Mesenteric fat pad (tissue), 1 donor: ENCODE measurements at regions not wholly inside any gene's neighbourhood (a gene's known extent, or its start where the extent isn't known, plus 50 kb on each side); places are given as distances from the start of the nearest gene placed in this dataset.
A peak's percentile ranks its signal among the peaks of the same experiment; 100 is the strongest.
"Not testable (repeated sequence)": the region's sequence is repeated elsewhere in the genome, so short reads cannot be mapped to it uniquely, and the experiment has no call there.

Source experiments
- DNase-seq: peaks from one replicate; pipeline ENCODE4 v3.0.0-alpha.2; 2020; ENCODE audit warnings: low spot score
- donor health status: DM: yes; HTN: yes; CAD: no.

DNA sequence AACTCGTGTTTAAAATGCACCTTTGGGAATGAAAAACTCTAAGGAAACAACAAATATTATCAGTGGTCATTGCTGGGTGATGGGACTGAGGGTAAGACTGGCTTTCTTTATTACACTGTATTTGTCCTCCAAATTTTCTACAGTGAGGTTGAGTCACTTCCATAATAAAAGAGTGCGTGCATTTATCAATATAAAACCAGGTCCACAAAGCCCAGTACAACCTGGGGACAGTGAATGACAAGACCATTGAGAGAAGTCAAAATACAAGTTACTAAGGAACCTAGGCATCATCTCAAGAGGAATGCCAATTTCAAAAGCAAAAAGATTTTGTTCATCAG, 76.4 kb downstream of the MAGED4 start:
- no peak for DNase-seq

DNA sequence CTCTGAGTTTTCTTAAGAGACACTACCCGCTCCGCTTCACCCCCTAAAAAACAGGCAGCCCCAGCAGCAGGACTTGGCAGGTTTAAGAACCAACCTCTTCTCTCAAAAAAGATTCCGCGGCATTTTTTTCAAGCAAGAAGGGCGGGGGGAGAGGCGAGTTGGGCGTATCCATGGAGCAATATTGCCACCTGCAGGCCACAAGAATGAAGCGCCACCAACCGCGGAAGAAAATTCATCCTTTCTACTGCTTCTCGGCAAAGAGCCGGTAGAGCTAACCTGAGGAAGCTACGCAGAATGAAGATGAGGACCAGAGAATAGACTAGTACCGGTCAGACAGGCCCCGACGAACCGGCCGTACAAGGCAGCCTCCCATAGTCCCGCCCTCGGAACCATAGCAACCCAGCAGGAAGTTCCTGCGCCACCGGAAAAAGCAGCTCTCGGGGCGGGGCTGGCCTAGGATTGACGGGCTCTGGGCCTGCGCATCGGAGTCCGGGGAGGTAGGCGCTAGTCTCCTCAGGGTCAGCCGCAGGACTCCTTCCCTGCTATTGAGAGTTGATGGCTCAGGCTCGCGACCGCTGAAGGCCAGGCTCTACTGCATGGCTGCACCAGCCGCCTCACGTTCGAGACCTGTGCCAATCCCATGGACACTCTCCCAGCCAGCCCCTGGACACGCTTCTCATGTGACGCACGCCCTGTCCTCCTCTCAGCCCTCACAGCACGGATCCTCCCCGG, 76.9 kb downstream of the MAGED4 start:
- DNase-seq = peak; percentile 96

DNA sequence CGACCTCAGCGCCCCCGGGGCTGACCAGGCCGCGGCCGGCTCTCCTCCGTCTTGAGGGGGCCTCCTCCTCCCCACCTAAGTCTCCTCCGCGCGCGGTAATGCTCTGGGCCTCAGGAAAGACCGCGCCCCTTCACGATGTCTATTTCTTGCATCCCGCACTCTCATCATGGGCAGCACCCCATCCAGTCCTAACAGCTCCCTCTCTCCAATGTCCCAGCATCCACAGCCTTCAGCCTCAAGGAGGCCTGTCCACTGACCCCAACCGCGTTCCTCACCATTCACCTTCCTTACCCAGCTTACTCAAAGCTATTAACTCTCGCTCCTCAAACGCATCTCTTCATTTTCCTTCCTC, 77.5 kb downstream of the MAGED4 start:
- DNase-seq = no peak

DNA sequence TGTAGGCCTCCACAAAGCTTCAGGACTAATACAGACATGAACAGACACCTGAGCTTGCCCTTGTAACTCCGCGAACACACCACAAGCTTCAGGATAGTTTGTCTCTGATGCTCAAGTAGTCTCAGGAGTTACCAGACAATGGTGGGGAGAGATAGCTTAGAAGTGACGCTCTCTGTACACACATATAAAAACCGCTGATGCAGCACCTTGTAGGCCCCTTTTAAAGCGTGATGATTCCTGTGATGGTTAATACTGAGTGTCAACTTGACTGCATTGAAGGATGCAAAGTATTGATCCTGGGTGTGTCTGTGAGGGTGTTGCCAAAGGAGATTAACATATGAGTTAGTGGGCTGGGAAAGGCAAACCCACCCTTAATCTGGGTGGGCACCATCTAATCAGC, 78.7 kb downstream of the MAGED4 start:
- no peak for DNase-seq

DNA sequence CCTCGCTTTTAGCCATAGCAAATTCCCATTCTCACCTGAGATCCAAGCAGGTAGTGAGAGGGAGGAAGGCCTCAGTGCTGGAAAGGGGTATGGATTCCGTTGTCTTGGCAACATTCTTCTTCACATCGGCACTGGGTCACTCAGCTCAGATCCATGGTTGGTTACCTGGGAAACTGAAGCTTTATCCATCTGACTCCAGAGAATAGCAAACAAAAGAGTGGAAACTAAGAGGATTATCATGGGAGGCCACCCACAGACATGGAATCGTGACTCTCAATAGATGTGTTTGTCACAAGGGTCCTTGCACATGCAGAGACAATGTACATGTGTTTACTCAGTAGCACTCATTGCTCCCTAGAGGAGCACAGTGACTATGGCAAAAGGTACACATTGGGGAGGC, 81.0 kb downstream of the MAGED4 start:
- DNase-seq = no peak

DNA sequence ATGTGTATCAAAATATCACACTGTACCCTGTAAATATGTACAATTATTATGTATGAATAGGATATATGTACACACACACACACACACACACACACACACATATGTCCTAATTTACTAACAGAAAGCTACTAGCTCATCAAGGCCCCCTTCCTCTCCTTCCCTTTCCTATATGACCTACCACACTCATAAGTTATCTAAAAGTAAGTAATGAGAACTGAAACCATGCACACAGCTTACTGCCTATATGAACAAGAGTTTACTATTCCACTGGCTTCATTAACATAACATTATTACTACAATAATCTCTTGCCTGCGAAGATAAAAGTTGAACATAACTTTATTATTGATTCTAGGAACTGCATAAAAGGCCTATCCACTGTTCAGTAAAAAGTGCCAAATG, 83.8 kb downstream of the MAGED4 start:
- not testable (repeated sequence) for DNase-seq

DNA sequence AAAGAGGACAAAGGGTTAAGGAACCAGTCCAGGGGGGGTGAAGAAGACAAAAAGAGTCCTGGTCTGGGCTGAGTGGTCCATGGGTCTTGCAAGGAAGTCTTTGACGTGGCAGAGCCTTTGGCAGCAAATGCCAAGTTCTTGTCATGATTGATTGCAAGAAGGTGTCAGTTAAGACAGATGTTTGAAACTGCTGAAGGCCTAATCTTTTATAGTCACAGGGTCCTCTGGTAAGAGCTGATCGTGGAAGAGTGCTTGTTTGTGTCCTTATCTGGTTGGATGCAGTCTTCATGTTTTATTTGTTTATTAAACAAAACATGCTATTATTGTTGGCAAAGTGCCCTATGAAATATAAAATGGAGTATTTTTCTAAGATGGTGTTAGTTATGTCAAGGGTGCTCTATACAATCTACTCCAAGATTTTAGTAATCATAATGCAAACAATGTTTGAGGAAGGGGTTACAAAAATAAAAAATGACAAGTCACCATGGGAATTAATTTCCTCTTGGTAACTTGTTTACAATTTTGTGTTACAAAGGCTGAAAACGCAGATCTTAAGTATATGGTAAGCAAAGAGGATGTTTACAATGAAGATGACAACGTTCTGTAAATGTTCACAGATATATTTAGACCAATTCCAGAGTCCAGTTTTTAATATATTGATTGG, 85.9 kb downstream of the MAGED4 start:
- DNase-seq = no peak

DNA sequence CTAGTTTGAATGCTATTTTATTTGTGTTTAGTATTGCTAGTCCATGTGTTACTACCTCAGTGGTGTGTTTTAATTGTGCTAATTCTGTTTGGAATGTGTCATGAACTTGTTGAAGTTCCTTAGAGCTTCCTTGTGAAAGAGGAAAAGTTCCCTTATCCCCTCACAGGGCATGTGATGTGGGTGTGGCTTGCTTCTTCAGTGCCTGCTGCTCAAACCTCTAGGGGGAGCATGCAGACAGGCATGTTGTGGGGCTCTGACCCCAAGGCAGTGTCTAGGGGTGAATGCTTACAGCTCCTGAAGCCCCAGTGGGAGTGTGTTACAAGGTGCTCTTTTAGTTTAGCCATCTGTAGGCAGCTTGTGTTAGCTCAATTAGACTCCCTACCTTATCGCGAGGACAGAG, 86.5 kb downstream of the MAGED4 start:
- DNase-seq = no peak

DNA sequence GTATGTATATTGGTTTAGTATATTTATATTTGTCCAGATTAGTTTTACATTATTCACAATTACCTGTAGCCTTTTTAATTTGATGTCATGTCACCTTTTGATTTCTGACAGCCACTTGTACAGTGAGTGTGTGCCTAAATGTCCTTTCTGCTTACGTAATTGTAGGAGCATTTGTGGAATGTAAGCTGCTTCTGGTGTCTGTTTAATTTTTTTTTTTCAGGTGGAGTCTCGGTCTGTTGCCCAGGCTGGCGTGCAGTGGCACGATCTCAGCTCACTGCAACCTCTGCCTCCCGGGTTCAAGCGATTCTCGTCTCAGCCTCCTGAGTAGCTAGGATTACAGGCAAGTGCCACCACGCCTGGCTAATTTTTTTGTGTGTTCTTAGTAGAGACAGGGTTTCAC, 91.2 kb upstream of the XAGE2 start:
- DNase-seq = no peak

DNA sequence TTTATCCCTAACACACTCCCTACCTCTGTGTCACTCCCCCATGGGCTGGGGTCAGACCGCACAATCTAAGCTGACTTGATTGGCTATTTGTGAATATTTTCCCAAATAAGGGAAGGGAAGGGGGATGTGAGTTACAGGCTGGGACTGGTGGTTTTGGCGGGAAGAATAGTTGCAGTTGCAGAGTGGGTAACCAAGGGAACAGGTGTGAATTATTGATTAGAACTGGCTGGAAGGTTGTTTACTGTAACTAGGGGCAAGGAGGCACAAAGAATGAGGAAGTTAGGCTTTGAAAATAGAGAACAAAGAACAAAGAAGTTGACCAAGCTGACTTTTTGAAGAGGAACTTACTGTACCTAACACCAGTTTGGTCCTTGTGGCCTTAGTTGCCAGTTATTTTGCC, 88.0 kb upstream of the XAGE2 start:
- DNase-seq = no peak

DNA sequence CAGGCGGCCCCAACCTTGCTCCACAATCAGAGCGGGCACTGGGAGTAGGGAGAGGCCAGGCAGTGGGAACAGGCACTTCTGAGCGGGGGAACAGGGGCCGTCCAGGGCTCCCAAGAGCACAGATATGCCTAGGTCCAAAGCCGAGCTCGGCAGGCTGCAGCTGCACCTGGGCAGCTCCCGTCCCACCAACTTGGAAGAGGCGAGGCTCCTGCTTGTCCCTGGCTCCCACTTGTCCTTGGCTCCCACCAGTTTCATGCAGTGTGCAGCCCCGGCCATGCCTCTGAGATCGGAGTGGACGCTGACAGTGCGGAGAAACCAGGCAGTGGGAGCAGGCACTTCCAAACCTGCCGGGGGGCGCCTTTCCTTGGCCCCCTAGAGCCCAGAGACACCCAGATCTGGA, 84.0 kb upstream of the XAGE2 start:
- no peak for DNase-seq

DNA sequence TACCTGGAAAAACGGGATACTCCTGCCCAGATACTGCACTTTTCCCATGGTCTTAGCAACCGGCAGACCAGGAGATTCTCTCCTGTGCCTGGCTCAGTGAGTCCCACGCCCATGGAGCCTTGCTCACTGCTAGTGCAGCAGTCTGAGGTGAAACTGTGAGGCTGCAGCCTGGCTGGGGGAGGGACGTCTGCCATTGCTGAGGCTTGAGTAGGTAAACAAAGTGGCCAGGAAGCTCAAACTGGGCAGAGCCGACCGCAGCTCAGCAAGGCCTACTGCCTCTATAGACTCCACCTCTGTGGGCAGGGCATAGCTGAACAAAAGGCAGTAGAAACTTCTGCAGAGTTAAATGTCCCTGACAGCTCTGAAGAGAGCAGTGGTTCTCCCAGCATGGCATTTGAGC, 69.9 kb upstream of the XAGE2 start:
- DNase-seq = not testable (repeated sequence)

DNA sequence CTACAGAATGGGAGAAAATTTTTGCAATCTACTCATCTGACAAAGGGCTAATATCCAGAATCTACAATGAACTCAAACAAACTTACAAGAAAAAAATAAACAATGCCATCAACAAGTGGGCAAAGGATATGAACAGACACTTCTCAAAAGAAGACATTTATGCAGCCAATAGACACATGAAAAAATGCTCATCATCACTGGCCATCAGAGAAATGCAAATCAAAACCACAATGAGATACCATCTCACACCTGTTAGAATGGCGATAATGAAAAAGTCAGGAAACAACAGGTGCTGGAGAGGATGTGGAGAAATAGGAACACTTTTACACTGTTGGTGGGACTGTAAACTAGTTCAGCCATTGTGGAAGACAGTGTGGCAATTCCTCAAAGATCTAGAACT, 60.3 kb upstream of the XAGE2 start:
- DNase-seq = not testable (repeated sequence)
